H1 (cell line): ENCODE measurements at regions not wholly inside any gene's neighbourhood (a gene's known extent, or its start where the extent isn't known, plus 50 kb on each side); places are given as distances from the start of the nearest gene placed in this dataset.

Experiments
- CTCF ChIA-PET: fragments of 300-600 bp; sonication (Branson Sonifier 250); formaldehyde crosslinking; loops from one replicate; lab custom pipeline; 2021; ENCODE audit not compliant: partially characterized antibody; lab: Charles Lee
- POLR2A ChIA-PET: fragments of 300-600 bp; sonication (Branson Sonifier 250); formaldehyde crosslinking; loops from one replicate; lab custom pipeline; 2021; ENCODE audit warnings: inconsistent platforms; ENCODE audit not compliant: partially characterized antibody; lab: Charles Lee
- DNase-seq, 2 experiments: peaks; one replicate each; pipeline versions ENCODE4 v3.0.0 to v3.0.0-alpha.2; 2010 to 2022; ENCODE audit warnings: low spot score in 2 of 2, low read depth in 1 of 2, mixed read lengths in 1 of 2
- FAIRE-seq: peaks from 2 replicates; lab custom pipeline; 2011; peaks lifted over from hg19 to GRCh38; lab: Jason Lieb, UNC
- H2AFZ ChIP-seq: 2 replicates; pipeline ENCODE4 v1.8.1; 2012; ENCODE audit warnings: low read length, inconsistent platforms
- H2AK5ac ChIP-seq: 2 replicates; pipeline ENCODE4 v1.6.1; 2013; ENCODE audit warnings: low read depth, low read length
- H2BK120ac ChIP-seq: replicated peaks from 2 replicates; pipeline ENCODE3; 2013; ENCODE audit warnings: low read depth, low read length, inconsistent platforms
- H2BK12ac ChIP-seq: 2 replicates; pipeline ENCODE4 v1.6.1; 2013; ENCODE audit warnings: low read depth, low read length
- H2BK15ac ChIP-seq: 2 replicates; pipeline ENCODE4 v1.6.1; 2013; ENCODE audit warnings: low read length
- H2BK20ac ChIP-seq: 2 replicates; pipeline ENCODE4 v1.6.1; 2013; ENCODE audit warnings: low read length
- H2BK5ac ChIP-seq: 2 replicates; pipeline ENCODE4 v1.6.1; 2013; ENCODE audit warnings: low read depth, low read length
- H3K14ac ChIP-seq: 2 replicates; pipeline ENCODE4 v1.6.1; 2013; ENCODE audit warnings: inconsistent platforms; ENCODE audit not compliant: insufficient read length
- H3K18ac ChIP-seq: 2 replicates; pipeline ENCODE4 v1.6.1; 2013; ENCODE audit warnings: low read length; ENCODE audit errors: extremely low read depth
- H3K23ac ChIP-seq: 2 replicates; pipeline ENCODE4 v1.6.1; 2013; ENCODE audit warnings: inconsistent platforms; ENCODE audit not compliant: insufficient read length
- H3K23me2 ChIP-seq: 2 replicates; pipeline ENCODE4 v1.6.1; 2013; ENCODE audit warnings: low read depth, low read length
- H3K27ac ChIP-seq: 2 replicates; pipeline ENCODE4 v1.6.1; 2011; ENCODE audit warnings: low read depth, low read length, inconsistent platforms
- H3K27me3 ChIP-seq, 4 experiments: replicated peaks in 1 of 4; 1 replicate in 1 of 4; 2 replicates in 3 of 4; pipeline versions ENCODE4 v1.6.1 to v1.8.1; 2011 to 2013; ENCODE audit warnings: low read length in 3 of 4, mild to moderate bottlenecking in 3 of 4, inconsistent platforms in 2 of 4, mixed read lengths in 2 of 4, moderate library complexity in 1 of 4; ENCODE audit not compliant: control insufficient read depth in 3 of 4, insufficient read depth in 3 of 4; ENCODE audit errors: extremely low read depth in 1 of 4
- H3K36me3 ChIP-seq, 4 experiments: 2 replicates each; pipeline versions ENCODE4 v1.6.1 to v1.8.1; 2011 to 2013; ENCODE audit warnings: mild to moderate bottlenecking in 4 of 4, low read length in 3 of 4, moderate library complexity in 2 of 4, control low read depth in 1 of 4, inconsistent platforms in 1 of 4; ENCODE audit not compliant: insufficient read depth in 4 of 4, control insufficient read depth in 2 of 4
- H3K4ac ChIP-seq: replicated peaks from 2 replicates; pipeline ENCODE3; 2013; ENCODE audit warnings: low read length, low read depth, mixed read lengths, inconsistent platforms; ENCODE audit not compliant: insufficient read length
- H3K4me1 ChIP-seq, 4 experiments: replicated peaks in 1 of 4; 1 replicate in 1 of 4; 2 replicates in 3 of 4; pipeline versions ENCODE4 v1.6.1 to v1.8.1; 2011 to 2013; ENCODE audit warnings: low read length in 3 of 4, inconsistent platforms in 2 of 4, mixed read lengths in 1 of 4; ENCODE audit not compliant: insufficient read depth in 4 of 4, control insufficient read depth in 3 of 4
- H3K4me2 ChIP-seq, 2 experiments: 2 replicates each; pipeline versions ENCODE4 v1.6.1 to v1.8.1; 2011 to 2013; ENCODE audit warnings: low read depth in 2 of 2, low read length in 2 of 2, control low read depth in 1 of 2, inconsistent platforms in 1 of 2, mild to moderate bottlenecking in 1 of 2; ENCODE audit not compliant: insufficient read depth in 1 of 2
- H3K4me3 ChIP-seq, 4 experiments: fragments of 200-600, 300-600 bp in 1 of 4; sonication (generic), shearing (Covaris generic), sonication (Bioruptor Twin) in 1 of 4; 2 replicates each; pipeline versions ENCODE4 v1.5.1 to v1.8.1; 2011 to 2016; ENCODE audit warnings: low read length in 4 of 4, low read depth in 3 of 4, control low read depth in 2 of 4, inconsistent platforms in 2 of 4, mild to moderate bottlenecking in 2 of 4, mixed read lengths in 1 of 4, moderate library complexity in 1 of 4; ENCODE audit not compliant: insufficient read depth in 2 of 4; ENCODE audit errors: extremely low read depth in 1 of 4
- H3K56ac ChIP-seq: replicated peaks from 2 replicates; pipeline ENCODE3; 2013; ENCODE audit warnings: low read depth, mild to moderate bottlenecking, mixed read lengths, low read length, inconsistent platforms; ENCODE audit not compliant: insufficient read length
- H3K79me1 ChIP-seq: 2 replicates; pipeline ENCODE4 v1.6.1; 2013; ENCODE audit warnings: low read depth, low read length, control low read depth
- H3K79me2 ChIP-seq, 2 experiments: 2 replicates each; pipeline versions ENCODE4 v1.6.1 to v1.8.1; 2012 to 2013; ENCODE audit warnings: low read length in 2 of 2, mild to moderate bottlenecking in 2 of 2, inconsistent platforms in 1 of 2; ENCODE audit not compliant: insufficient read depth in 2 of 2, control insufficient read depth in 1 of 2
- H3K9ac ChIP-seq, 4 experiments: replicated peaks in 1 of 4; 1 replicate in 1 of 4; 2 replicates in 3 of 4; pipeline versions ENCODE4 v1.6.1 to v1.8.1; 2011 to 2013; ENCODE audit warnings: low read depth in 3 of 4, low read length in 3 of 4, control low read depth in 2 of 4, mild to moderate bottlenecking in 2 of 4, moderate library complexity in 2 of 4, inconsistent platforms in 1 of 4; ENCODE audit errors: extremely low read depth in 1 of 4
- H3K9me3 ChIP-seq, 2 experiments: 2 replicates each; pipeline versions ENCODE4 v1.6.1 to v1.8.1; 2012 to 2013; ENCODE audit warnings: mild to moderate bottlenecking in 2 of 2, moderate library complexity in 2 of 2, control low read depth in 1 of 2, inconsistent platforms in 1 of 2, low read depth in 1 of 2, low read length in 1 of 2, mixed read lengths in 1 of 2; ENCODE audit not compliant: insufficient read depth in 2 of 2
- H4K20me1 ChIP-seq, 2 experiments: replicated peaks in 1 of 2; 2 replicates each; pipeline versions ENCODE3 to v1.8.1; 2011 to 2013; ENCODE audit warnings: inconsistent platforms in 2 of 2, low read length in 2 of 2, mild to moderate bottlenecking in 1 of 2; ENCODE audit not compliant: insufficient read depth in 2 of 2, control insufficient read depth in 1 of 2
- H4K5ac ChIP-seq: 2 replicates; pipeline ENCODE4 v1.6.1; 2013; ENCODE audit warnings: low read length, low read depth, mixed read lengths, inconsistent platforms; ENCODE audit not compliant: insufficient read length
- H4K8ac ChIP-seq: 2 replicates; pipeline ENCODE4 v1.8.0; 2013; ENCODE audit warnings: mild to moderate bottlenecking, moderate library complexity, low read length, inconsistent platforms; ENCODE audit not compliant: insufficient read depth; ENCODE audit errors: extremely low read depth
- H4K91ac ChIP-seq: replicated peaks from 2 replicates; pipeline ENCODE3; 2013; ENCODE audit warnings: low read length, mixed read lengths, inconsistent platforms; ENCODE audit not compliant: insufficient read length
- whole genome bisulfite sequencing, 2 experiments: shearing (Covaris generic) in 1 of 2; methylation state at CpG; one replicate each; pipeline versions ENCODE4 v1.1.6 to v1.1.7; 2013 to 2015; ENCODE audit warnings: low lambda C conversion rate in 2 of 2, mixed read lengths in 2 of 2, inconsistent platforms in 1 of 2, low coverage in 1 of 2, missing lambda C conversion rate in 1 of 2; ENCODE audit not compliant: insufficient replicate concordance in 2 of 2, insufficient coverage in 1 of 2, insufficient read length in 1 of 2; ENCODE audit errors: extremely low coverage in 1 of 2, missing lambda C conversion rate in 1 of 2; 5-methylcytosine and 5-hydroxymethylcytosine counted together

- Histone ChIP-seq H3K4me2 (no peak overlapping the region), H2BK20ac (no peak overlapping the region)
- CTCF ChIA-PET: interaction anchor here (0.7 kb wide), 1 partner anchor 64 kb away, joined by 3 read pairs; no protein-coding TSS in a partner anchor
Observed at GRCh38 chr2:200147371-200147770, 159.1 kb upstream of the SPATS2L start.

More at GRCh38 chr2:200147371-200147770, 159.1 kb upstream of the SPATS2L start:
- H2BK15ac ChIP-seq: no peak overlapping the region
- no peaks in the 10 kb centered on the region for H3K79me2 ChIP-seq
- H4K8ac ChIP-seq: no peak overlapping the region
- no peak overlapping the region for H3K9ac ChIP-seq
- H2AK5ac ChIP-seq: no peak overlapping the region
- H4K91ac ChIP-seq: no peak overlapping the region
- no peak overlapping the region for H2BK12ac ChIP-seq
- H2BK5ac ChIP-seq: no peak overlapping the region
- H2BK120ac ChIP-seq: no peak overlapping the region
- no peak overlapping the region for H4K5ac ChIP-seq
- no peak overlapping the region for H3K27ac ChIP-seq
- H3K14ac ChIP-seq: no peak overlapping the region
- no peak overlapping the region for H3K56ac ChIP-seq
- no peaks in the 10 kb centered on the region for H4K20me1 ChIP-seq
- H3K23me2 ChIP-seq: no peaks in the 10 kb centered on the region
- DNase-seq (no peak), FAIRE-seq (no peak)
- H3K27me3 ChIP-seq: peaks cover 0 to 1% (median 0%) of the 10 kb centered on the region in 4 experiments; a peak in 1 of 7 replicates
- H3K9me3 ChIP-seq: peaks cover 28 to 29% of the 10 kb centered on the region in 2 experiments
- POLR2A ChIA-PET: interaction anchor here (0.9 kb wide), 1 partner anchor 165 kb away, joined by 3 read pairs; no protein-coding TSS in a partner anchor
- 94% methylated on average over 2 of the region's 2 CpGs; no CpG with 5 or more reads in 1 of the 2 experiments for WGBS, 2 experiments
- no peak overlapping the region for H3K4ac ChIP-seq
- H3K36me3 ChIP-seq: peaks cover 0 to 3% (median 1%) of the 10 kb centered on the region in 4 experiments; a peak in 1 of 8 replicates
- no peak overlapping the region for H3K18ac ChIP-seq
- H3K79me1 ChIP-seq: no peaks in the 10 kb centered on the region
- H3K23ac ChIP-seq: no peak overlapping the region
- H3K4me1 ChIP-seq: no peaks in the 10 kb centered on the region
- no peak overlapping the region for H2AFZ ChIP-seq
- no peak overlapping the region for H3K4me3 ChIP-seq
